Stimulated activated CD8-positive, alpha-beta memory T cell treated with anti-CD3 and anti-CD28 coated beads, Interleukin-15, amount 100 ng/mL, for 1 hour (primary cell): ENCODE measurements at regions not wholly inside any gene's neighbourhood (a gene's known extent, or its start where the extent isn't known, plus 50 kb on each side); places are given as distances from the start of the nearest gene placed in this dataset.

ENCODE experiments used
- DNase-seq: peaks from one replicate; pipeline ENCODE4 v3.0.0-alpha.2; 2020; ENCODE audit warnings: low read depth

DNA sequence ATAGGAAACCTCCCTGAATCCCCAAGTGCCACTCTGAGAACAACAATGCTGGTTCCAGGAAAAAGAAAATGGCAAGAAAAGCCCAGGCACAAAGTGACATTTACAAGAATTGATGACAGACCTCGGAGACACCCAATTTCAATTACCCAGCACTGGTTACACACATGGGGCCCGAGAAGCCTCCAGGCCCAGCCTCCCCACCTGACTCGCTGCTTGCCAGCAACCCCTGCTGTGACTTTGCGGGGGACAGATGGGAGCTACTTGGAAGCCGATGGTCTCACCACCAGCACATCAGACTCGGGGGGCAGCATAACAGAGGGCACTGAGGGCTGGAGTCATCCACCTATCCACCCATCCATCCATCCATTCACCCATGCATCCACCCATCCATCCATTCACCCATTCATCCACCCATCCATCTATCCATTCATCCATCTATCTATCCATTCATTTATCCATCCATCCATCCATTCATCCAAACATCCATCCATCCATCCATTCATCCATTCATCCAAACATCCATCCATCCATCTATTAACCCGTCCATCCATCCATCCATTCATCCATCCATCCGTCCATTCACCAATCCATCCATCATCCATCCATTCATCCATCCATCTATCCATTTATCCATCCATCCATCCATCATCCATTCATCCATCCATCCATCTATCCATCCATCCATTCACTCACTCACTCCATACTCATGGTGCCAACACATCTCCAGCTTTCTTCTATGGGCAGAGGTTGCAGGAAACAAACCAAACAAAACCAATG lies 567.6 kb downstream of the BRD1 start:
- no peak for DNase-seq

DNA sequence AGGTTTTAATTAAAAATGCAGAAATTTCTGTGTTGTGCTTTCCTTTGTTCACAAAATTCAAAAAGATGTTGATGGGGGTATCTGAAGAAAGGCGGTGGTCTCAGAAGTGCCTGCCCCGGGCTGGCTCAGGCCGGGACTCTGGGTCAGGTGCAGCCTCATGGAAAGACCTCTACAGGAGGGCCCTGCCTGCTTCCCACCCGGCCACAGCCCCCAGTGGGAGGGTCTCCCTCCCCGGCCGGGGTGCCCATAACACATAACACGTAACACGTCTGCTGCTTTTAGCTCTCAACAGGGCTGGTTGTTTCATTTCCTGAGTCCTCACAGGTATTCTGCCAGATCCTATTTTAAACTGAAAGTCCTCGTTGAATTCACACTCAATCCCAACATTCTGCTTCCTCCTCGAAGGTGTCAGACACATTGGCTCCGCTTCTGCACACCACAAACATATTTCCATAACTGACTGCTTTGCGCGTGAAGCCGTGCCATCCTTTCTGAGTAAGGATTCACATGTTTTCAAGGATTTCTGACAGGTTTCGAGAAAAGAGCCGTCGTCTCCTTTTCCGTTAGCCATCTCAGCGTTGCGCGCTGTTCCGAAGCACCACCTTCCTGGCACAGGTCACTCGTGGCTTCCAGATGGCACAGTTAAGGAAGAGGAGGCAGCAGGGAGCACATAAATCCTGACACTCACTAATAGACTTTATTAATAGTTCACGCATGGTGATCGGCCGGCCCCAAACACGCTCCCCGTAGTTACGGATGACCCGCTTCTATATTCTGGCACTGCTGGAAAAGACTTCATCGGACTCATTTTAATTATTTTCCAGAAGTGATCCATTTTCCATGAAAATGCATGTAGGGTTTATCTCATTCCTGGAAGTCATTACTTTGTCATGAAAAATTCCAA lies 569.3 kb downstream of the BRD1 start:
- DNase-seq = no peak

DNA sequence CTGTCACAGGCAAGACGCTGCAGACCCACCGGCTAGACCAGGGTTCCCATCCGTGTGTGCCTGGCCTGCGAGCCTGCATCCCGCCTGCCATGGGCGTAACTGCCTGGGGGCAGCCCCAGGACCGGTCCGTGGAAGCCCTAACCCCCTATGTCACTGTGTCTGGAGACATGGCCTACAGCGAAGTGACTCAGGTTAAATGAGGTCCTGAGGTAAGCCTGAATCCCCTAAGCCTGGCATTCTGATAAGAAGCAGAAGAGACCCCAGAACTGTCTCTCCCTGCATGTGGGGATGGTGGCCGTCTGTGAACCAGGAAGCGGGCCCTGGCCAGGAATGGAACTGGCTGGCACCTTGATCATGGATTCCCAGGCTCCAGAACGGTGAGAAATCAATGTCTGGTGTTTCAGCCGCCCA lies 570.1 kb downstream of the BRD1 start:
- no peak for DNase-seq

DNA sequence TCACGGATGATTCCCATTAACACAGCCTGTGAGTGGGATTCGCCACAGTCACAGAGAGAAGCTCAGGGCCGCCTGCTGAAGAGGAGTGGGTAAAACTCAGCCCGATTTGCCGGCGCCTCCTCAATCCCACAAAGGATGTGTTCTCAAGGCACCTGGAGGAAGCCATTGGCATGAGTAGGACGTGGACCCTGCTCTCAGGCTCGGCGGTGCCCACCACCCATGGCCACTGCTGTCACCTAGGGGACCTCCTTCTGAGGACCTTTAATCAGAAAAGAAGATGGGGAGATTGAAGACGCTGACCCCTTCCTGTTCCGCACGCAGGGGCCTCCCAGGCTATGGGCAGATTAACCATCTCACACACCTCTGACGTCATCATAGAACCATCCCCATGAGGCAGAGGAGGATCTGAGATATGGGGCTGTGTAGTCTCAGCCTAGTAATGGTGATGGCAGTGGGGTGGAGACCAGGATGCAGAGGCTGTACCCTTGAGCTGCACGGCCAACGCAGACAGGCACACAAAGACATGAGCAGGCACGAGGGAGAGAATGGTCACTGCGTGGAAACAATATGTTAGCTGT lies 571.8 kb downstream of the BRD1 start:
- DNase-seq = no peak

DNA sequence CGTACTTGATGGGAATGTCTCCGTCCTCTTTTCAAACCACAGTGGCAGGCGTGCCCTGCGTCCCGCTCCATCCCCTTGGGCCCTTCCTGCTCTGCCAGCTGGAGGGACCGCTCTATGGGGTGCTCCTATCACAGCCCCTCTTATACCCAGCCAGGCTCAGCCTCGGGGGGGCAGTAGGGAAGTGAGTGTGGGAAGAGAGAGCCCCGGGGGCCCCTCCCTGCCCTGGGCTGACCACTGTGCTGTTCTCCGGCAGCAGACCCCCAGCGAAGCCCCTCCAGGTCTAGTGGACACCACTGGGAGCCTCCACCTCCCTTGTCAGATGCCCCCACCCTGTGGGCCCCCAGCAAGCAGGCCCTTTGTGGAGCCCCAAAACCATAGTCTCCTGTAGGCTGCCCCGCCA lies 572.5 kb downstream of the BRD1 start:
- no peak for DNase-seq

DNA sequence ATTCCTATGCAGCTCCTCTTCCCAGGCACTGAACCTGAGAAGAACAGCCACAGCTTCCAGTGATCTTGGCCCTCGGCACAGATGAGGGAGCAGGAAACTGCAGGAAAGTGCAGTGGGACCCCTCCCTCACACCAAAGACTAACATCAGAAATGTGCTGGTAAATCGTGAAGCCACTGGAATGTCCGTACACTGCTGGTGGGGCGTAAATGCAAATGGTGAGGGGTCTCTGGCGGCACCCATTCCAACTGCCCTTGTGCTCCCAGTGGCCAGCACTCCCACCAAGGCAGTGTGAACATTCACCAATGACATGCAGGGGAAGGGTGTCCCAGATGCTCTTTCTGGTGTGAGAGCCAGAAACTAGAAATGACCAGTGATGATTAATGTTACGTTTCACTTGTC lies 574.0 kb downstream of the BRD1 start:
- DNase-seq = no peak

DNA sequence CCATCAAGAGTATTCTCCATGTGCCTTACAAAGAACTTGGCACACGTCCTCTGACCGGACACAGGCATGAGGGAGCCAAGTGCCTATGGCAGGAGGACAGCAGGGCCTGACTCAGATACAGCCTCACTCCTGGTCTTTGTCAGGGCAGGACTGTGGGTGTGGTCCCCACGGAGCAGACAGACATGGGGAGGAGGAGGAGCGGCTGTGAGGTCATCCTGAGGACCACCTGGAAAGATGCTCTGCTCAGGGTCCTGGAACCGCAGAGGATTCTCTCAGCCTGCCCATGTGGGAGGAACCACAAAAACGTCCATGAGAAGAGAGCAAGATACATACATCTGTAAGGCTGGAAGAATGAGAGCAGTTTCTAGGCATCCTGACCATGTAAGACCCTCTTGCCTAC lies 576.3 kb downstream of the BRD1 start:
- no peak for DNase-seq

DNA sequence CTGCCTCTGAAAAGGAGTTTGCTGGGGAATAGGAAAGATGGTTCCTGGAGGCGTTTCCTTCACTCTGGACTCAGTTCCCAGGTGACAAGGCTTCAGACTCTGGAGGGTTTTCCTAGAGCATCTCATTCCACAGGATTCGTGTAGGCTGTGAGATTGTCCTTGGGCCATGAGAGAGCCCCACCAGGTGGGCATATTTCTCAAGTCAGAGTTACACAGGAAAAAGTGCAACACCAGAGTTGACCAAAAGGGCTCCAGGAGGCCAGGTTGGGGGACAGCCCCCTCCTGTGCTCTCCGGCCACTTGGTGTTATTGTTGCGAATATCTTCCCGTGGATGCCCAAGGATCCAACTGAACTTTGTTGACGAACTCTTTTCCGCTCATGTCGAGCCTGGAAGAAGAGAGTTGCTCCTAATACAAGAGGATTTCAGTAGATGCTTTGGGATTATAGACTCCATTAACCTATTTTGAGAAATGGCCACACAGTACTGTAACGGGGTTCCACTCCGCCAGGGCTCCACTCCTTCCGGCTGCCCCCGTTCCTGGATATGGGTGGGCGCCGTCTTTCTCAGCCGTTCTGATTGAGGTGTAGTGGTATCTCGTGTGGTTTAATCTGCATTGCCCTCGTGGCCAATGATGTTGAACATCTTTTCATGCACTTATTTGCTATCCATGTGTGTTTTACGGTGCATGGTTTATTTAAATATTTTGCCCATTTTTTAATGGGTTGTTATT lies 580.3 kb downstream of the BRD1 start:
- no peak for DNase-seq

DNA sequence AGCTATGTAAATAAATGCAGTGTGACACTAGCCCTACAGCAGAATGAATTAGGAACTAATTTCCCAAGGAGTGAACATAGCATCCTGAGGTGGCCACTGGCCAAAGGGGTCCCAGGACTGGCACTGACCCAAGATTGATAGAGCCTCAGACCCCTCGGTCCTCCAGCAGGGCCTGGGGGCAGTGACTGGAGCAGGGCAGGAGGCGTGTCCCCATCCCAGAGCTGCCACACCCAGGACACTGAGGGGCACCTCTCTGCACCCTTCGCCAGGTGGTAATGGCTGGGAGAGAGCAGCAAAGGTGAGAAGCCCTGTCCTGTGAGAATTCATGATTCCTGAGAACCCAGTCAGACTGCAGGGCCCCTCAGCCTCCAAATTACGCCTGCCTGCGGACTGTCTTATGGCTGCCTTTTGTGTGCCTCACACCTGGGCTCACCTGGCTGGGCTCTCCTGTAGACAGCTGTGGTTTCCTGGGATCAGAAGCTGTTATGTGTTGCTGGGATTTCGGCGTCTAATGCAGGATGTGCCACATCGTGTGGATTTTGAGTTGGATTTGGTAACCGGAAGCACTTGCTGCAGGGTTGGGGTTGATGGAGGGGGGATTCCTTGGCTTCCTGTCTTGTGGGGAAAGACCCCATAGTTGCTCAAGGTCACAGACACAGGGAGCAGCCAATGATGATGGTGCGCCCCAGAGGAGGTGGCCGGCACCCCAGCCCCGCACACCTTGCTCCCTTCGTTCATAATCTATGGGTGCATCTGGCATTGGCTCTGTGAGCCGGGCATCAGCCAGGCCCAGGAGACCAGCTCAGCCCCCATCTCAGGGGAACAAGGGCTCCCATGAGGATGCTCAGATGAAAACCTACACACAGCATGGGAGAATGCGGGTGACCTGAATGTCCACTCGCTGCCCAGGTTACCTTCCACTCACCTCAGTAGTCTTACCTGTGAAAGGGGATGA lies 582.9 kb downstream of the BRD1 start:
- no peak for DNase-seq

DNA sequence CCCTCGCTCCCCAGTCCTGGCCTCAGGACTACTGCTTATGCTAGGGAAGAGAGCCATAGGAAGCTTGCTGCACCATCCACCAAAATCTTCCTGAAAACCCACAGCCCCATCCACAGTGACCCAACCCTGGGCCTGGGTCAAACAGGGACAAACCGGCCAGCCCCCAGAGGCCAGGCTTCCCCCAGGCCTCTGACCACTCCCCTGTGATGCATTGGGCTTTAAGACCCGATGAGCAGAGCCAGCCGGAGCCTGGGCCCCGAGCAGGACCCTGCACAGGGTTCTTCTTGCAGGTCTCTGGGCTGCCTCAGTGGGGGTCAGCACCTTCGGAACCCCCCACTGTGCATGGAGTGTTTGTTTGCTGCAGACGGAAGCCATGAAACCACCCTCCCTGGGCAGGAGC lies 583.7 kb downstream of the BRD1 start:
- no peak for DNase-seq

DNA sequence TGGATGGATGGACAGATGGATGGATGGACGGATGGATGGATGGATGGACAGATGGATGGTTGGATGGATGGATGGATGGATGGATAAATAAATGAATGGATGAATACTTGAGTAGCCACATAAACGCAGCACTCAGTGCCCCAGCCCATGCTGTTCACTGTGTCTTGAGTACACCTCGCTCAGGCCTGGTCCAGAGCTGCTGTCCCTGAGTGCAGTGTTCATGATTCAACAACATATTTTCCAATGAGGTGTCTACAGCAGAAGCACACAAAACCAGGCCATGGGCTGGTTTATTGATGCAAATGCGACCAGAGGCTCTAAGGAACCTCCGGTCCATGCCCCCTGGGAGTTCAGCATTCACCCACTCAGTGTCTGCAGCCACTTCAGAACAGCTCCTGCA lies 584.3 kb downstream of the BRD1 start:
- DNase-seq = no peak

DNA sequence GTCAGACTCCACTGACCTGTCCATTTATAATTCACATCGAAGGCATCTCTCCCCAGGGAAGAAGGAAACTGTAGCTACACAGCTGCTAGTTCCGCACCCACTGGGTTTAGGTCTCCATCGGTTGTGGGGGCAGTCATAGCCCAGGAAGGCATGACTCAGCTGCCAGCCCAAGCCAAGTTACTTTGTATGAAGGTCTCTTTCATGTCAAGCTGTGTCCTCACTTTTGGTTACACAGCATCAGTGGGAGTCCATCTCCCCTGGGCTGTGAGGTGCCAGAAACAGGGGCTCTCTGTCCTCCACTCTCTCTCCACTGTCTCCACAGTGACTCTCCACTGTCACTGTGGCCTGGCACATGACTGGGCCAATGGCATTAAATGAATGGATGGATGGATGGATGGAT lies 585.2 kb downstream of the BRD1 start:
- DNase-seq = no peak

DNA sequence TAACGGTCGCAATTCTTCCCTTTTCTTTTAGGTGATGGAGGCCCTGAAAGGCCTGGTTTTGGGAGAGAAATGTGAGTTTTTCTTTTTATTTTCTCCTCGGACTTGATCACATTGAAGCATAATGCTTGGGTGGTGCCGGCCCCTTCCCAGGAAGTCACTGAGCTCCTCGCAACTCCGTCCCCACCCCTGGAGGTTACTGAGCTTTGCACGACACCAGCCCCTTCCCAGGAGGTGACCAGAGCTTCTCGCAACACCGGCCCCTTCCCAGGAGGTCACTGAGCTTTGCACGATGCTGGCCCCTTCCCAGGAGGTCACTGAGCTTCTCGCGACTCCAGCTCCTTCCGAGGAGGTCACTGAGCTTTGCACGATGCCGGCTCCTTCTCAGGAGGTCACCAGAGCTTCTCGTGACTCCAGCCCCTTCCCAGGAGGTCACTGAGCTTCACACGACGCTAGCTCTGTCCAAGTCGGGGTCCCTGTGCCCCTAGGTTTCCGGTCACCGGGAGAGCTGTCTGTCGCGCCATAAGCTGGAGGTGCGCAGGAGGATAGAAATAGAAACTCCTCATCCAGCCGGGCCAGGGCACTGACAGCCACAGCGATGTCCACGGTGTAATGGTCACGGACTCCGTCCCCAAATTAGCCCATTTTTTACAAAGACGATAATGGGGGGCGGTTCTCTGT lies 586.4 kb downstream of the BRD1 start:
- no peak for DNase-seq

DNA sequence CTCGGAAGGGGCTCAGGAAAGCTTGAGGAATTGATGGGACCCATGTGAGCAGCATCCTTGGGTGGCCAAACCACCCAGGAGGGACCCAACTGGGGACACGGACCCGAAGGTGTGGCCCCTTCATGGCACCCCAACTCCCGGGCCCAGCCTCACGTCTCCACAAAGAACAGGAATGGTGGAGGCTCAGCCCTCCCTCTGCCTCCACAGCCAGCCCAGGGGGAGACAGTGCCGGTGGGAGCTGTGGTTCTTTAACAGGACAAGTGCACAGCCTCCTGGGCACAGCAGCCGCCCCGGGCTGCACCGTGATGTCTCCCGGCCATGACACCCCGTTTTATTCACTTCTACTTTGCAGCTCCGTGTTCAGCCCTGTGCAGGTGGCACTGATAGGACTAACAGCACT lies 587.2 kb downstream of the BRD1 start:
- no peak for DNase-seq

DNA sequence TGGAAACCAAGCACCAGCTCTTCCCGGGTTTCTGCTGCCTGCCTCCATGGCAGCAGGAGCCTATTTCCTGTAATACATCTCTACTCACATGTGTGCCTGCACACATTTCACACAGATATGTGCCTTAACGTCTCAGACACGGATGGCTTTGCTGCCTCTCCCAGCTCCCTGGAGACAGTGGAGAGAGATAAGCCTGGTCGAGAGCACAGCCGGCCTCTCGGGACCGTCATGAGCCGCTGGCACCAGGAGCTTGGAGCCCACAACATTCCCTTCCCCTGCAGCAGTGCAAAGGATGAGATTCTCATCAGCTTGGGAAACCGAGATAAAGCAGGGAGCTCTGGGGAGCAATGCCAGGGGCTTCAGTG lies 587.7 kb downstream of the BRD1 start:
- DNase-seq = no peak

DNA sequence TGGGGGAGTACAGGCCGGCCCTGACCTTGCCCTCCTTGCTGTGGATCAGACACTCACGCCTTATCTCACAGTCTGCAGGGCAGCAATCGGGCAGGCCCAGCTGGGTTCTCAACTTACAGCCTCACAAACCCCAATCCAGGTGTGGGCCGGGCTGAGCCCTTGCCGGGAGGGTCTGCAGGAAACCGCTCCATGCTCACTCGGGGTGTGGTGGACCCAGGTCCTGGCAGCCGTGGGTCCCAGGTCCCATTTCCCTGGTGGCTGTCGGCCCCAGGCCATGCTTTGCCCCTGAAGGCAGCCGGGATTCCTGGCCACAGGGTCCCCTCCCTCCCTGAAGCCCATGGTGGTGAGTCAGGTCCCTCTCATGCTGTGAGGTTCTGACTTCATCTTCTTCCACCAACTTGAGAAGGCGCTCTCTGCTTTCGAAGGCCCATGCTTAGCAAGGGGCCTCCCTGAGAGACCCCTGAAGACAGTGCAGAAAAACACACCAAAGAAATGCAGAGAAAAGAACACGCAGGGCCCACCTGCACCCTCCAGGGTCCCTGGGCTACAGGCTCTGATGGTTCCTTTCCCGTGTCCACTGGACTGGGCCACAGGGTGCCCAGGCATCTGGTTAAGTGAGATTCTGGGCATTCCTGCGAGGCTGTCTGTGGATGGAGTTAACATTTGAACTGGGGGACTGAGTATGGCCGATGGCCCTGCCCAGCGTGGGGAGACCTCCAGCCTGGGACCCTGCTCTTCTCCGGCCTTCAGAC lies 588.2 kb downstream of the BRD1 start:
- DNase-seq = no peak

DNA sequence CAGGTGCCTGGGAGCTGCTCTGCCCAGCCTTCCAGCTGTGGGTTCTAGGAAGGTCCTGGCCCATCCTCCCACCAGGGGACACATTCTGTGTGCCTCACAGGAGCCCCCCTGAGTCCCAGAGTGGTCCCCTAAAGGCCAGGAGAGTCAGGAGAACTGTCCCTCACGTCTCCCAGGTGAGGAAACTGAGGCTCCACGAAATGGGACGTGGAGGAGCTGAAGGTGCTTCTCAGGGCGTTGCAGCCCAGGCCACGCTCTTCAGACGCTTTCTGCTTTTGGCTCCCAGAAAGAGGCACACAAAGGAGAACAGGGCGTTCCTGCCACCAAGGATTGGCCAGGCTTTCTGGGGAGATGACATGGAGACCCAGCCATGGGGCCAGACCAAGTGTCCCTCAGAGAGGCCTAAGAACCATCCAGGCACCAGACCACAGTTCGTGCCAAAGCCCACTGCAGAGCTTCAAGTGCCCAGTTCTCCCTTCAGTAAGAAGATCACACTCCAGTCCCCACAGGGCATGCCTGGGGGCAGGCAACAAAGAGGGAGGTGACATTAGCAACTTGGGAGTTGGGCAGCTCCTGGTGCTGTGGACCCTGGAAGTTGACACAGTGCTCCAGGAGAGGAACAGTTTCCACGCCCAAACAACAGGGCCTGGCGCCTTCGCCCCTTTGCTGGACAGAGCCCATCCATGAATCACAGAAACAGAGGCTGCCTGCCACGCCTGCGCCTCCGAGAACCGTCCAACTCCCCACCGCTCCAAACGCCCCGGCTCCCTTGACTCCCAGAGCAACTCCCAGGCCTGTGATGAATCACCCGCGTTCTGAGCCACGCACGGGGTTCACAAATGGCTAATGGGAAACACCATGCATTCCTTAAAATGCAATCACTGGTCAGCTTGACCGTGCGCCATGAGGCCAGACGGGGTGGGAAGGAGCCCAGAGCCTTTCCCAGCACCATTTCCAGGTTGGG lies 589.2 kb downstream of the BRD1 start:
- no peak for DNase-seq

DNA sequence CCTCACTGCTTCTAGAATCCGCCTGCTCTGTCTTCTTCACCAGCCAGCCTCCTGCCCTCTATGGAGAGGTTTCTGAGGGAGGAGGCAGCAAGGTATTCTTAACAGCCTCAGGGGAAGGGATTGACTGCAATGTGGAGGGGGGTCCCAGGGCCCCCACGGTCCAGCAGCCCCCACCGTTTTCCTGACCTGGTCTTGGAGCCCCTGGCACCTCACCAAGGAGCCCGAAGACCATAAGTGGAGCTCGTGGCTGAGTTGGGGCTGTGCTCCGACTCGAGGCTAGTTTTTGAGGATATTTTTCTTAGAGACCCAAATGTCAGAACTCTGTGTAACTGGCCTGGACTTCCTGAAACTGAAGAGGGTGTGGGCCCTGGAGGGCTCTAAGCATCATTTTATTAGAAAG lies 590.0 kb downstream of the BRD1 start:
- DNase-seq = no peak

DNA sequence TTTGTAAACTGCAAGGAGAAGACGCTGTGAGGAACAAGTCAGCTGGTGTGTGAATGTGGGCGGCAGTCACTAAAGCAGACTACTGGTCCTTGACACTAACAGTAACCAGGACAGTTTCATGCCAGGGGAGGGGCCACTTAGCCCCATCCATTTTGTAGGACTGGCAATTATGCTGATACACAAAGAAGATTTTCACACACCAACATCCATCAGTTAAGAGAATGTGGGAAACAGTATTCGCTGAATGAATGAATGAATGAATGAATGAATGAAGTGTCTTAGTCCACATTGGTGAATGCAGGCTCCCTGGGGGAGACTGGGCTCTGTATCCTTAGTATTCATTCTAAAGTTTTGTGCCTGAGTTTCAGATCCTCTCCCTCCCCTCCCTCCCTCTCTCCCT lies 590.4 kb downstream of the BRD1 start:
- no peak for DNase-seq
